ENCODE measurements at regions not wholly inside any gene's neighbourhood (a gene's known extent, or its start where the extent isn't known, plus 50 kb on each side); places are given as distances from the start of the nearest gene placed in this dataset.
"Not testable (repeated sequence)": the region's sequence is repeated elsewhere in the genome, so short reads cannot be mapped to it uniquely, and the experiment has no call there.

- Mint-ChIP-seq H3K4me3 (no peak overlapping the region), H3K36me3 (no peaks in the 10 kb centered on the region), H3K9me3 (ENCODE audit: low read depth) (no peaks in the 10 kb centered on the region), H3K4me1 (no peaks in the 10 kb centered on the region), H3K27me3 (peaks cover 4% of the 10 kb centered on the region), H3K27ac (no peak overlapping the region)
- DNase-seq: no peak
- no peak for ATAC-seq
- CTCF ChIA-PET: no interaction called here
Measured at GRCh38 chr19:13634658-13635057, 128.4 kb upstream of the CACNA1A start.

DNA sequence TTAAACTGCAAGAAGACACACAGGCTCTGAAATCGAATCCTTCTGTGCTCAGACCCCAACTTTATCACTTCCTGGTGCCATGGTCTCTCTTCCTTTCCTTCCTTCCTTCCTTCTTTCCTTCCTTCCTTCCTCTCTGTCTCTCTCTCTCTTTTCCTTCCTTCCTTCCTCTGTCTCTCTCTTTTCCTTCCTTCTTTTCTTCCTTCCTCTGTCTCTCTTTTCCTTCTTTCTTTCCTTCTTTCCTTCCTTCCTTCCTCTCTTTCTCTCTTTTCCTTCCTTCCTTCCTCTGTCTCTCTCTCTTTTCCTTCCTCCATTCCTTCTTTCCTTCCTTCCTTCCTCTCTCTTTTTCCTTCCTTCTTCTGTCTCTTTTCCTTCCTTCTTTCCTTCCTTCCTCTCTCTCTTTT is 127.2 kb upstream of the CACNA1A start:
- no peak for DNase-seq
- H3K4me3 Mint-ChIP-seq: no peak overlapping the region
- H3K27me3 Mint-ChIP-seq: no peaks in the 10 kb centered on the region
- H3K36me3 Mint-ChIP-seq: no peaks in the 10 kb centered on the region
- no peak for ATAC-seq
- no peaks in the 10 kb centered on the region for H3K9me3 Mint-ChIP-seq (ENCODE audit: low read depth)
- H3K27ac Mint-ChIP-seq: no peak overlapping the region
- no peaks in the 10 kb centered on the region for H3K4me1 Mint-ChIP-seq
- CTCF ChIA-PET: no interaction called here

- Mint-ChIP-seq H3K4me3 (no peak overlapping the region), H3K27ac (no peak overlapping the region), H3K36me3 (no peaks in the 10 kb centered on the region), H3K4me1 (no peaks in the 10 kb centered on the region), H3K9me3 (ENCODE audit: low read depth) (no peaks in the 10 kb centered on the region), H3K27me3 (no peaks in the 10 kb centered on the region)
- CTCF ChIA-PET: no interaction called here
- DNase-seq (no peak), ATAC-seq (no peak)
Measured at GRCh38 chr19:13633109-13633508, 126.8 kb upstream of the CACNA1A start.

- ATAC-seq; H3K4me1 Mint-ChIP-seq; H3K9me3 Mint-ChIP-seq (ENCODE audit: low read depth); H3K27ac Mint-ChIP-seq; DNase-seq; H3K36me3 Mint-ChIP-seq; H3K27me3 Mint-ChIP-seq; H3K4me3 Mint-ChIP-seq; CTCF ChIA-PET: not testable (repeated sequence)
Measured at GRCh38 chr19:13632164-13632563, 125.9 kb upstream of the CACNA1A start.

DNA sequence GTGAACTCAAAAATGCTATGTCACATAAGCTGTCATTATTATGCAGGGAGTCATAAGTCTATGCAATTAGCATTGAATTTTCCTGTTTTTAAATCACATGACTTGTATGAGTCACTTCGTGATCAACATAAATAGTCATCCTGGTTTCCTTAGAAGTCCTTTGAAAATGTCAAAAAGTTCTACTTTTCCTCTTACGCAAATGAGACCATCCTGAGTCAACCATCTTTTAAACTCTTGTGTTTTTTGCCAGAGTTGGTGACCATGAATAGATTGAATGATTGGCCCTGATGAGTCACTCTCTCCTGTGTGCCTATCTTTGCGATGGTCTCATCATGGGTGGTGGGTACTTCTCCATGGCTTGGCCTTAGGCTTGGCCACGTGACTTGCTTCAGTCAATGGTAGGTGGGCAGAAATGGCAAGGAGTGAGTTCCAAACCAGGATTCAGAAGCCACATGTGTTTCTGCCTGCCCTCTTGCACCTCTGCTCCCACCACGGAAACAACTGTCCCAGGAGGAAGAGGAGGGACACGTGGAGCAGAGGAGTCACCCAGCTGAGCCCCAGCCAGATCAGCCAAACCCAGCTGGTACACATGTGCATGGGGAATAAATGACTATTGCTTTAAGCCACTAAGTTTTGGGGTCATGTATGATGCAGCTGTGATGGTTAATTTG is 123.5 kb upstream of the CACNA1A start:
- H3K4me3 Mint-ChIP-seq: no peak overlapping the region
- ATAC-seq (no peak), DNase-seq (no peak)
- no peak overlapping the region for H3K27ac Mint-ChIP-seq
- H3K9me3 Mint-ChIP-seq (ENCODE audit: low read depth): no peaks in the 10 kb centered on the region
- no peaks in the 10 kb centered on the region for H3K4me1 Mint-ChIP-seq
- CTCF ChIA-PET: interaction anchor here (0.7 kb wide), 1 partner anchor 35 kb away, joined by 3 read pairs; no protein-coding TSS in a partner anchor
- no peaks in the 10 kb centered on the region for H3K36me3 Mint-ChIP-seq
- H3K27me3 Mint-ChIP-seq: peaks cover 10% of the 10 kb centered on the region

DNA sequence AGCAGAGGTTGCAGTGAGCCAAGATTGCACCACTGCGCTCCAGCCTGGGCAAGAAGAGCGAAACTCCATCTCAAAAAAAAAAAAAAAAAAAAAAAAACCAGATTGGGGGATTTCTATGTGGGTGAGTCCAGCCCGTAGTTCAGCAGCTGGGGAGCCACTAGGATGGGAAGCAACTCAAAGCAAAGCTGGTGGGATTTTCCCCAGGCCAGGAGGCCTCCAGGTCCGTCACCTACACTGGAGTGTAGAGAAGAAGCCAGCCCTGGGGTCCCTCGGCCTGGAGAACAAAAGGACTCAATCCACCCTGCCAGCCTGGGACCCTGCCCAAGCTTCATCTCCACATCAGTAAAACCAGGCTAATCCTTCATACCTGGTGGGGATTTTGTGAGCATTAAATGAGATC is 121.3 kb upstream of the CACNA1A start:
- Mint-ChIP-seq H3K4me1 (no peaks in the 10 kb centered on the region), H3K36me3 (no peaks in the 10 kb centered on the region), H3K9me3 (ENCODE audit: low read depth) (no peaks in the 10 kb centered on the region), H3K27me3 (peaks cover 31% of the 10 kb centered on the region), H3K27ac (no peak overlapping the region), H3K4me3 (no peak overlapping the region)
- DNase-seq: no peak
- ATAC-seq: no peak
- CTCF ChIA-PET: no interaction called here

- CTCF ChIA-PET: no interaction called here
- no peak overlapping the region for H3K27ac Mint-ChIP-seq
Measured at GRCh38 chr19:13623716-13624710, 117.7 kb upstream of the CACNA1A start.

GRCh38 chr19:13622766-13623715 is 116.8 kb upstream of the CACNA1A start:
- H3K27me3 Mint-ChIP-seq: peaks cover 39% of the 10 kb centered on the region
- no peaks in the 10 kb centered on the region for H3K36me3 Mint-ChIP-seq
- H3K4me1 Mint-ChIP-seq: no peaks in the 10 kb centered on the region
- no peak overlapping the region for H3K27ac Mint-ChIP-seq
- ATAC-seq (no peak), DNase-seq (no peak)
- CTCF ChIA-PET: no interaction called here
- no peaks in the 10 kb centered on the region for H3K9me3 Mint-ChIP-seq (ENCODE audit: low read depth)
- H3K4me3 Mint-ChIP-seq: no peak overlapping the region

More at GRCh38 chr19:13623716-13624710, 117.7 kb upstream of the CACNA1A start:
- Mint-ChIP-seq H3K27me3 (peaks cover 36% of the 10 kb centered on the region), H3K9me3 (ENCODE audit: low read depth) (no peaks in the 10 kb centered on the region), H3K36me3 (no peaks in the 10 kb centered on the region), H3K4me3 (no peak overlapping the region), H3K4me1 (no peaks in the 10 kb centered on the region)
- DNase-seq (no peak), ATAC-seq (no peak)

- no peak overlapping the region for H3K4me3 Mint-ChIP-seq
- H3K4me1 Mint-ChIP-seq: no peaks in the 10 kb centered on the region
- CTCF ChIA-PET: interaction anchor here (0.7 kb wide), 1 partner anchor 510 kb away, joined by 3 read pairs; no protein-coding TSS in a partner anchor
- DNase-seq (no peak), ATAC-seq (peak; percentile 36)
- no peak overlapping the region for H3K27ac Mint-ChIP-seq
- H3K9me3 Mint-ChIP-seq (ENCODE audit: low read depth): no peaks in the 10 kb centered on the region
- H3K36me3 Mint-ChIP-seq: no peaks in the 10 kb centered on the region
- H3K27me3 Mint-ChIP-seq: peaks cover 39% of the 10 kb centered on the region
Measured at GRCh38 chr19:13621413-13621812, 115.1 kb upstream of the CACNA1A start.

GRCh38 chr19:13619203-13619632 is 112.9 kb upstream of the CACNA1A start:
- no peak for ATAC-seq
- CTCF ChIA-PET: no interaction called here
- Mint-ChIP-seq H3K4me1 (no peaks in the 10 kb centered on the region), H3K9me3 (ENCODE audit: low read depth) (no peaks in the 10 kb centered on the region), H3K27ac (no peak overlapping the region), H3K36me3 (no peaks in the 10 kb centered on the region), H3K27me3 (peaks cover 24% of the 10 kb centered on the region), H3K4me3 (no peak overlapping the region)
- no peak for DNase-seq

DNA sequence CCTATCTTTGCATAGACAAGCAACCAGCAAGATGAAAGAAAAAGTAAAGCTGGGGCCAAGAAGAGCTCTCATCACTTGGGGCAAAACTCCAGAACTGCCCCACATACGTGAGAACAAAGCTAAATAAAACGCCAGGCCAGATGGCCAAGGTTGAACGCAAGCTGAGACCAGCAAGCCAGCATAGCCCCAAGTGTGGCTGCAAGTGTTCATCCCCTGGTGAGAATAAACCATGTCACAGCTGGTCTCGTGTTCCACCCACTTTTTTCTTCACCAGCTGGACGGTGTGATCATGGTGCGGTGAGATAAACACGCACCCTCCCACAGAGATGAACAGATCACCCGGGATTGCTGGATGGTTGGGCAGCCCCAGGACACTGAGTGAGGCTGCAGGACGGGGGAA is 109.6 kb upstream of the CACNA1A start:
- CTCF ChIA-PET: no interaction called here
- Mint-ChIP-seq H3K36me3 (no peaks in the 10 kb centered on the region), H3K9me3 (ENCODE audit: low read depth) (no peaks in the 10 kb centered on the region), H3K4me1 (no peaks in the 10 kb centered on the region), H3K27ac (no peak overlapping the region), H3K27me3 (peaks cover 3% of the 10 kb centered on the region), H3K4me3 (no peak overlapping the region)
- ATAC-seq: no peak
- DNase-seq: no peak

- DNase-seq (no peak), ATAC-seq (no peak)
- Mint-ChIP-seq H3K27ac (no peak overlapping the region), H3K9me3 (ENCODE audit: low read depth) (no peaks in the 10 kb centered on the region), H3K4me1 (peaks cover 10% of the 10 kb centered on the region), H3K36me3 (no peaks in the 10 kb centered on the region), H3K4me3 (no peak overlapping the region), H3K27me3 (peaks cover under 1% of the 10 kb centered on the region)
- CTCF ChIA-PET: interaction anchor here (0.9 kb wide), 1 partner anchor 24 kb away, joined by 3 read pairs; no protein-coding TSS in a partner anchor
Measured at GRCh38 chr19:13613447-13613846, 107.2 kb upstream of the CACNA1A start.

GRCh38 chr19:13611596-13611995 is 105.3 kb upstream of the CACNA1A start:
- no peak for ATAC-seq
- H3K36me3 Mint-ChIP-seq: no peaks in the 10 kb centered on the region
- H3K27me3 Mint-ChIP-seq: no peaks in the 10 kb centered on the region
- H3K27ac Mint-ChIP-seq: no peak overlapping the region
- DNase-seq: no peak
- CTCF ChIA-PET: no interaction called here
- peaks cover 10% of the 10 kb centered on the region for H3K4me1 Mint-ChIP-seq
- H3K4me3 Mint-ChIP-seq: no peak overlapping the region
- no peaks in the 10 kb centered on the region for H3K9me3 Mint-ChIP-seq (ENCODE audit: low read depth)

All from activated CD8-positive, alpha-beta memory T cell treated with anti-CD3 and anti-CD28 coated beads, Interleukin-2, amount 10 ng/mL, durations not matched to agents 7 days and 5 days (primary cell).